Stimulated activated CD4-positive, alpha-beta T cell treated with anti-CD3 and anti-CD28 coated beads, Interleukin-4, amount 100 ng/mL, for 1 hour (primary cell): ENCODE measurements at regions not wholly inside any gene's neighbourhood (a gene's known extent, or its start where the extent isn't known, plus 50 kb on each side); places are given as distances from the start of the nearest gene placed in this dataset.
"Not testable (repeated sequence)": the region's sequence is repeated elsewhere in the genome, so short reads cannot be mapped to it uniquely, and the experiment has no call there.

Source experiments
- DNase-seq: peaks from one replicate; pipeline ENCODE4 v3.0.0-alpha.2; 2020

DNA sequence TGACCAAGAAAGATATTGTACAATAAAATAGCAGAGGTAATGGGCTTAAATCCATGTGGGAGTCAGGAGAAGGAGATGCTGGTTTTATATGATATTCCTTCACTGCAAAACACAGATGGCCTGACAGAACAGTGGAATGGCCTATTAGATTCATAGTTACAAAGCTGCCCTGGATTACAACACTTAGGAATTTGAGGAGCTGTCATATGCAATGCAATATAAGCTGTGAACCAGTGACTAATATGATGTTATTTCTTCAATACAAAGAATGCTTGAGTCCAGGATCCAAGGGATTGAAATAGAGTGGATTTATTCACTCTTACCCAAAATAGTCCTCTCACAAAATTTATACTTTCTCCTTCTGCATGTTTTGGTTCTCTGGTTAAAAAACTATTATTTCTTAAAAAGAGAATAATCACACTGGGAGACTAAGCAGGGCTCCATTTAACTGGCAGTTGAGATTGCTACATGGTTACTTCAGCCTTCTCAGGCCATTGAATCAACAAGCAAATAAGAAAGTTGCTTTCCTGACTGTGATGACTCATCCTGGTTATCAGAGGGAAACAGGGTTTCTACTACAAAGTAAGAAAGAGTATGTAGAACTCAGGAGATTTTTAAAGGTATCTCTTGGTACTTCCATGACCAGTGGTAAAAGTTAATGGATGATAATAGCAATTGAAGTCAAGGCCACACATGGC lies 79.8 kb upstream of the ZPLD1 start:
- no peak for DNase-seq

DNA sequence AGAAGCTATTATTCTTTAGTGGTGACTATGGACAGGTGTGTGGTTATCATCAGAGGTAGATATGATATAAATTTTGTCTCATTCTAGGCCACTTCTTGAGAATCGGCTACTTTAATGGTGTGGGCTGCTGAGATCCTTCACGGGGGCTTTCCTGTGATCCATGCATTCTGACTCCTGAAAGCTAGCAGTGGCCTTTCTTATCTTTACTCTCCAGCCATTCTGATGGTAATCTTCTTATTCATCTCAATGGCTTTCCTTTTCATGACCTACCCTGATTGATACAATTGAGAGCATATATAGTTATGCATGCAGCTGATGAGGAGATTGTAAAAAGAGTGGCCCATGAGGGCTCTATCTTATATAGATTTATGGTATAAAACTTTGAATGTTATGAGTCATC lies 78.3 kb upstream of the ZPLD1 start:
- no peak for DNase-seq

DNA sequence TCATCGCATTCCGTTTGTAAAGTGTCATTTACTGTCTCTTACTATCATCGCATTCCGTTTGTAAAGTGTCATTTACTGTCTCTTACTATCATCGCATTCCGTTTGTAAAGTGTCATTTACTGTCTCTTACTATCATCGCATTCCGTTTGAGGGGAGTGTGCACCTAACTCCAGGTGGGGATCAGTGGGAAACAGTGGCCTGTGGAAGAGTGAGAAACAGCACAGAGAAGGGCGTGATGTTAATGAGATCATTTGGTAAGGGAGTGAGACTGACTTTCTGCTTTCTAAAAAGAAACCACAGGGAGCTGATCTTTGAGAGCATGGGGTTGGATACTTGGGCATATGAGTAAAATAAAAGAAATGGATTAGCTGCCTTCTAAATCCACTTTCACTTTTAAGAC lies 77.5 kb upstream of the ZPLD1 start:
- not testable (repeated sequence) for DNase-seq

DNA sequence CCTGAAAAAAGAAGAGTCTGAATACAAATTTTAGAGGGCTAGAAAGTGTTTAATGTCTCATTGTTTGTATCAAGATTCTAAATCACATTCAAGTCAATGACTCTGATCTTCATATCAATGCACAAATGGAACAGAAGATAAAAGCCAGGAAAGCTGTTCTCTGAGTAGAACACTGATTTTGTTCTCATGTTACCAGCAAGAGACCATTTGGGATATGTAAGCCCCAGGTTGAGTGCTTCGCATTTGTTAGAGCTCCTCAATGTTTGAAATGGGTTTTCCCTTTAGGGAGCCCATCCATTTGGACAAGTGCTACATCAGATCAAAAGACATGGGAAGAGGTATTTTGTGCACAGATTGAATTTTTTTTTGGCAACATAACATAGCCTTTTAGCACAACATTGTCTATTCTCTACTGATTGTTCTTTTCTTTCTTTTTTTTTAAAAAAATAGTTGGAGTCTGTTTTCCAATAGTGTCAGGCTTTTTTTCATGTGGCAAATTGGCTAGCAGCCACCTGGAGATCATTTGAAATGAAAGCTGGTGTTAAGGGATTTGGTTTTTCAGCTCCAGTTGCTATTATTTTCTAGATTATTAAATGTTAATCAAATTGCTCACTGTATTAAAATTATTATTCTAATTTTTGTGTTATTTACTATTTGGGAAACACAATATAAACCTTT lies 74.5 kb upstream of the ZPLD1 start:
- DNase-seq = no peak

DNA sequence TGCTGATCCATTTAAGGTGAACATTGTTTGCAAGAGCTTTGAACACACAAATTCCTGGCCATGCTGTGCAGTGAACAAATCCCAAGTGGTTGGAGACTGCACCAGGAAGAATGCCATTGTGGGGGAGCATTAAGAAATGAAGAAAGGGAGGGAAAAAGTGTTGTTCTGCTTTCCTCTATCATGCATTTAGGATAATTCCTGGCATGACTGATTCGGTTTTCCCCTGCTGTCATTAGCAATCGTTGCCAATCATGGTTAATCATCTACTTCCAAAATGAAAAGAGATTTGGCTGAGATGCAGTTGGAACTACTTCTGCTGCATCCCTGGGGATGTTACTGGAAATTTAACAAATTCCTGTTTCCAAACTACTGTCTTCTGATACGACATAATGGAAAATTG lies 73.7 kb upstream of the ZPLD1 start:
- no peak for DNase-seq

DNA sequence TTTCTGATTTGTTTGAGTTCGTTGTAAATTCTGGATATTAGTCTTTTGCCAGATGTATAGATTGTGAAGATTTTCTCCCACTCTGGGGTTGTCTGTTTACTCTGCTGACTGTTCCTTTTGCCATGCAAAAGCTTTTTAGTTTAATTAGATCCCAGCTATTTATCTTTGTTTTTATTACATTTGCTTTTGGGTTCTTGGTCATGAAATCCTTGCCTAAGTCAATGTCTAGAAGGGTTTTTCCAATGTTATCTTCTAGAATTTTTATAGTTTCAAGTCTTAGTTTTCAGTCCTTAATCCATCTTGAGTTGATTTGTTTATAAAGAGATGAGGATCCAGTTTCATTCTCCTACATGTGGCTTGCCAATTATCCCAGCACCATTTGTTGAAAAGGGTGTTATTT lies 68.7 kb upstream of the ZPLD1 start:
- DNase-seq = not testable (repeated sequence)

DNA sequence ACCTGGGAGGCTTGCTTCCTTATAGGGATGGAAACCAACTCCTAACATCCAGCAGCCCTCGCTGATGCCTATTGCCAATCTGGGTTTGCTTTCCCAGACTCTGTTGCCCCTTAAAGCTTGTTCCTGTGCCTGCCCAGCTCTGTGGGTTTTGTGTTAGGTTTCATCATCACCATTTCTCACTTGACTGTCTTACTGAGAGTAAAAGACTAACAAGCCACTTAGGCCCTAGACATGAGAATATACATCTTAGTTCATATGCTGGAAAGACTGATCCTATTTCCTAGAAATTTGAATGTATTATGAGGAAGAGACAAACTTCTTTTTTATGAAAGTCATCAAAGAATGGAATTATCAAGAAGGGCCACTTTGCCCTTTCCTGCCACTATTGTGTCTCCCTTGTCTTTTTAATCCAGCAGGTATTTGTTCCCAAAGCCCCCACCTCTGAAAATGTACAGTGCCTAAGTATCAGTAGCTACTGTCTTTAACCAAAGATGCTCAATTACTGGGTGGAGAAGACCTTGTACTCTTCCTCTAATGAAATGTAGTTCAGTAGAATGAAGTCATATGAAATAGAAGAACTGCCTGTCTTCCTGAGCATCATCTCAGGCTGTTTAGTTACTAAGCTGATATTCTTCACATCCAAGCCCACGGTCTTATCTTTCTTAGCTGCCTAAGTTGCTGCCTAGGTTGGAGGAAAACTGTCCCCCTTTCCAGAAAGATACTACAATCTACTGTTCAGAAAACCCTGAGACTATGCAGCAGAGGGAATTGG lies 59.8 kb upstream of the ZPLD1 start:
- DNase-seq = no peak

DNA sequence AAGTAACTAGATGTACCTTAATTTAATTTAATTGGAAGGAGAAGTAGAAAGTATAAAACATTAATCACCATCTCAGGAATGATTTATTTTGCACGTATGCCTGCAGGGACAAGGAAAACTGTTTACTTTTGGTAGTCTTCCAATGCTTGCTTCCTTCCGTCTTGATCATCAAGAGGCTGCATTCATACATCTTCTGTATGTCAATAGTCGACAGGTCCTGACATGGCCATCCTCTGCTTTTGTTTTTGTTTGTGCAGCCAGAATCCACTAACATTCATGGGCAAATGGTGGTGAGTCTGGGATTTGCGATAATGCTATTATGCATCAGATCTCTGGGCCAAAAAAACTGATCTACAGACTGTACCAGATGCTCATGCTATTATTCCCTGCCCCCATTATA lies 56.6 kb upstream of the ZPLD1 start:
- no peak for DNase-seq

DNA sequence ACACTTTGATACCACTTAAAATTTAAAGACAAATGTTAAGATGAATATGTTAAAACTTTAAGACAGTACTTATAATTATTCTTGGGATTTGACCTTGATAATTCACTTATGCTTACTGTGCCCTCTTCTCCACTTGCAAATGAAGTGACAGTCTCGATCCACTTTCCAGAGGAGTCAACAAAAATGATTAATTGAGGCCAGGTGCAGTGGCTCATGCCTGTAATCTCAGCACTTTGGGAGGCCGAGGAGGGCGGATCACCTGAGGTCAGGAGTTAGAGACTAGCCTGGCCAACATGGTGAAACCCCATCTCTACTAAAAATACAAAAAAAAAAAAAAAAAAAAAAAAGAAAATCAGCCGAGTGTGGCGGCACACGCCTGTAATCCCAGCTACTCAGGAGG lies 52.6 kb upstream of the ZPLD1 start:
- not testable (repeated sequence) for DNase-seq
